Activated B cell treated with CpG ODN at 0.5 μM for 24 hours (primary cell): ENCODE measurements at regions not wholly inside any gene's neighbourhood (a gene's known extent, or its start where the extent isn't known, plus 50 kb on each side); places are given as distances from the start of the nearest gene placed in this dataset.

ENCODE experiments used
- ATAC-seq: fragments of 200-7000 bp; cut with Tn5 transposase; one replicate; pipeline ENCODE4 v1.10.0; 2021; ENCODE audit warnings: low read depth, mild to moderate bottlenecking, moderate library complexity
- CTCF ChIA-PET: fragments of 350-600 bp; sonication (Branson Sonifier 250); formaldehyde crosslinking; loops from one replicate; lab custom pipeline; 2021; ENCODE audit warnings: antibody characterized with exemption; lab: Charles Lee
- POLR2A ChIA-PET: fragments of 350-600 bp; sonication (Branson Sonifier 250); formaldehyde crosslinking; loops from one replicate; lab custom pipeline; 2021; ENCODE audit warnings: antibody characterized with exemption; lab: Charles Lee
- DNase-seq: peaks from one replicate; pipeline ENCODE4 v3.0.0; 2022
- H3K27ac Mint-ChIP-seq: one replicate; pipeline ENCODE4 v1.8.0; 2020; ENCODE audit warnings: mixed read lengths
- H3K27me3 Mint-ChIP-seq: one replicate; pipeline ENCODE4 v1.8.0; 2021; ENCODE audit warnings: mixed read lengths
- H3K36me3 Mint-ChIP-seq: one replicate; pipeline ENCODE4 v1.8.0; 2021; ENCODE audit warnings: low read depth, mixed read lengths
- H3K4me1 Mint-ChIP-seq: one replicate; pipeline ENCODE4 v1.8.0; 2021; ENCODE audit warnings: mixed read lengths
- H3K4me3 Mint-ChIP-seq: one replicate; pipeline ENCODE4 v1.8.0; 2020; ENCODE audit warnings: mild to moderate bottlenecking, mixed read lengths
- H3K9me3 Mint-ChIP-seq: one replicate; pipeline ENCODE4 v1.8.0; 2020; ENCODE audit warnings: mixed read lengths
- CTCF ChIP-seq: fragments of 200-600 bp; IDR thresholded peaks from one replicate; pipeline ENCODE4 v1.8.0; 2022; ENCODE audit warnings: antibody characterized with exemption, mild to moderate bottlenecking
- intact Hi-C: fragments of 100-400 bp; cut with micrococcal nuclease; formaldehyde crosslinking; loops from one replicate; pipeline ENCODE4 v1.15.1; 2024

GRCh38 chr5:107782561-107783169, 111.9 kb upstream of the EFNA5 start:
- Mint-ChIP-seq H3K4me3 (no peak overlapping the region), H3K36me3 (no peaks in the 10 kb centered on the region), H3K27ac (no peak overlapping the region), H3K9me3 (peaks cover 10% of the 10 kb centered on the region), H3K27me3 (no peaks in the 10 kb centered on the region), H3K4me1 (no peaks in the 10 kb centered on the region)
- ATAC-seq (no peak), DNase-seq (no peak)
- intact Hi-C loops = no loop called here
- ChIA-PET CTCF (no interaction called here), POLR2A (no interaction called here)
- no peak for TF ChIP-seq CTCF

- Mint-ChIP-seq H3K9me3 (peaks cover 10% of the 10 kb centered on the region), H3K4me3 (no peak overlapping the region), H3K36me3 (no peaks in the 10 kb centered on the region), H3K4me1 (no peaks in the 10 kb centered on the region), H3K27me3 (no peaks in the 10 kb centered on the region), H3K27ac (no peak overlapping the region)
- no peak for DNase-seq
- intact Hi-C loops = no loop called here
- POLR2A ChIA-PET = no interaction called here
- CTCF ChIA-PET = no interaction called here
- no peak for TF ChIP-seq CTCF
- ATAC-seq = no peak
These were observed 110.7 kb upstream of the EFNA5 start for GRCh38 chr5:107781451-107781850.

GRCh38 chr5:107779437-107779836, 108.7 kb upstream of the EFNA5 start:
- DNase-seq = no peak
- no peak overlapping the region for H3K4me3 Mint-ChIP-seq
- ATAC-seq = no peak
- H3K9me3 Mint-ChIP-seq = peaks cover 5% of the 10 kb centered on the region
- intact Hi-C loops = no loop called here
- no peaks in the 10 kb centered on the region for H3K36me3 Mint-ChIP-seq
- no peak for TF ChIP-seq CTCF
- H3K27me3 Mint-ChIP-seq = no peaks in the 10 kb centered on the region
- no peaks in the 10 kb centered on the region for H3K4me1 Mint-ChIP-seq
- H3K27ac Mint-ChIP-seq = no peak overlapping the region
- ChIA-PET CTCF (no interaction called here), POLR2A (no interaction called here)

- intact Hi-C loops = no loop called here
- Mint-ChIP-seq H3K36me3 (no peaks in the 10 kb centered on the region), H3K4me1 (no peaks in the 10 kb centered on the region), H3K9me3 (peaks cover 5% of the 10 kb centered on the region), H3K27me3 (no peaks in the 10 kb centered on the region), H3K27ac (no peak overlapping the region), H3K4me3 (no peak overlapping the region)
- ChIA-PET POLR2A (no interaction called here), CTCF (no interaction called here)
- ATAC-seq = no peak
- no peak for DNase-seq
- TF ChIP-seq CTCF = no peak
These were observed 107.9 kb upstream of the EFNA5 start for GRCh38 chr5:107778647-107779046.

- Mint-ChIP-seq H3K4me3 (no peak overlapping the region), H3K4me1 (no peaks in the 10 kb centered on the region), H3K27me3 (no peaks in the 10 kb centered on the region), H3K36me3 (no peaks in the 10 kb centered on the region), H3K9me3 (peaks cover 5% of the 10 kb centered on the region), H3K27ac (no peak overlapping the region)
- ATAC-seq (no peak), DNase-seq (no peak)
- CTCF ChIA-PET = interaction anchor here (0.8 kb wide), 1 partner anchor 22 kb away, joined by 3 read pairs; no protein-coding TSS in a partner anchor
- no peak for TF ChIP-seq CTCF
- intact Hi-C loops = no loop called here
- POLR2A ChIA-PET = no interaction called here
These were observed 106.4 kb upstream of the EFNA5 start for GRCh38 chr5:107776922-107777740.
